Mucosa of rectum (tissue), 2 donors: ENCODE measurements at regions not wholly inside any gene's neighbourhood (a gene's known extent, or its start where the extent isn't known, plus 50 kb on each side); places are given as distances from the start of the nearest gene placed in this dataset.

Source experiments
- H3K27ac ChIP-seq, 2 donors: one replicate each; pipeline ENCODE4 v1.7.0; 2013; ENCODE audit warnings: inconsistent platforms in 2 of 2, low read depth in 2 of 2, low read length in 2 of 2
- H3K27me3 ChIP-seq, 2 donors: one replicate each; pipeline ENCODE4 v1.7.0; 2013; ENCODE audit warnings: low read length in 2 of 2; ENCODE audit not compliant: control insufficient read depth in 2 of 2, insufficient read depth in 2 of 2
- H3K36me3 ChIP-seq, 2 donors: one replicate each; pipeline ENCODE4 v1.7.0; 2013; ENCODE audit warnings: low read length in 2 of 2; ENCODE audit not compliant: control insufficient read depth in 2 of 2, insufficient read depth in 2 of 2
- H3K4me1 ChIP-seq, 2 donors: one replicate each; pipeline ENCODE4 v1.7.0; 2013; ENCODE audit warnings: low read length in 2 of 2, mild to moderate bottlenecking in 1 of 2; ENCODE audit not compliant: control insufficient read depth in 2 of 2, insufficient read depth in 2 of 2
- H3K4me3 ChIP-seq, 2 donors: one replicate each; pipeline ENCODE4 v1.7.0; 2013; ENCODE audit warnings: low read length in 2 of 2
- H3K9ac ChIP-seq, 2 donors: one replicate each; pipeline ENCODE4 v1.7.0; 2013; ENCODE audit warnings: low read length in 2 of 2, low read depth in 1 of 2, mild to moderate bottlenecking in 1 of 2
- H3K9me3 ChIP-seq, 2 donors: one replicate each; pipeline ENCODE4 v1.7.0; 2013; ENCODE audit warnings: low read length in 2 of 2; ENCODE audit not compliant: control insufficient read depth in 2 of 2
- donor health status: healthy.
- donor health status: Normal muscosa, but diverticular disease.

DNA sequence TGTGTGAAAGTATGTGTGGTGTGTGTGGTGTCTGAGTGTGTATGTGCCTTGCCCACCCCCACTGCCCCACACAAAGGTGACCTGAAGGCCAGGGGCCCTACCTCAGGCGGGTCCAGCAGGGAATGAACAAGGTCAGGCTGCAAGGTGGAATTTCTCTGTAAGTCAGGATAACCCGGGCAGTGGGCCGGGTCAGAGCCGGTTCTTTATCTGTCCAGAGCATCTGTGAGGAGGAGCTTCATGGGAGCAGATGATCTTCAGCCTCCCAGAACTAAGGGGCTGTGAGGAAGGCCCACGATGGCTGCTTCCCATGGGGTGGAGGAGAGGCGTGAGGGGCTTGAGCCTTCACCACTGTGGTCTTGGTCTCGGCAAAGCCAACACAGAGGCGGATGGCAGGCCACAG, 150.3 kb downstream of the TFCP2L1 start:
- Histone ChIP-seq H3K9me3 (no peaks in the 10 kb centered on the region), H3K27ac (no peak overlapping the region), H3K36me3 (no peaks in the 10 kb centered on the region), H3K27me3 (no peaks in the 10 kb centered on the region), H3K4me1 (no peaks in the 10 kb centered on the region), H3K9ac (no peak overlapping the region), H3K4me3 (no peak overlapping the region)

DNA sequence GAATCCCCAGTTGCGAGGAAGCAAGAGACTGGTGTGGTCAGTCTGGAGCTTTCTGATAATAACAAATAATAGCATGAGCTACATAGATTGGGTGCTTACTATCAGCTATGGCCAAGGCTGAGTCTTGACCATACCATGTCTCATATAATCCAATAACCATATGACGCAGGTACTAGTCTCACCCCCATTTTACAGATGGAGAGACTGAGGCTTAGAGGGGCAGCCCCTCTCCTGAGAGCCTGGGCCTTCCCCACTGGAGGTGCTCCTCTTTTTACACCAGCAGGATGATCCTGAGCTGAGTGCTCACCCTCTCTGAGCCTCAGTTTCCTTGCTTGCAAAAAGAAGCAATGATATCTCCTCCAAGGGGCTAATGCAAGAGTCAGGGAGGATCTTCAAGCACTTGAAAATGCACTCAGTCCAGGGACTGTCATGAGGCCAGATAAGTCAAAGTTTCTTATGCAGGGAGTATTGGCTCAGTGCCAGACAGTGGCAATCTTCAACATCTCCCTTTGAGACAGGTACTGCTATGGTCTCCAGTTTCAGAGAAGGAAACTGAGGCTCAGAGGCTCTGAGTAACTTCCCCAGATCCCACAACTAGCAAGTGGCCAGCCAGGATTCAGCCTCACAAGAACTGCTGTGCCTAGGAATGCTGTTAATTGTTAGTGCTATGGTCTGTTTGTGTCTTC, 149.7 kb downstream of the TFCP2L1 start:
- Histone ChIP-seq H3K27ac (no peak overlapping the region), H3K36me3 (no peaks in the 10 kb centered on the region), H3K9ac (no peak overlapping the region), H3K4me3 (no peak overlapping the region), H3K9me3 (no peaks in the 10 kb centered on the region), H3K4me1 (no peaks in the 10 kb centered on the region), H3K27me3 (no peaks in the 10 kb centered on the region)

DNA sequence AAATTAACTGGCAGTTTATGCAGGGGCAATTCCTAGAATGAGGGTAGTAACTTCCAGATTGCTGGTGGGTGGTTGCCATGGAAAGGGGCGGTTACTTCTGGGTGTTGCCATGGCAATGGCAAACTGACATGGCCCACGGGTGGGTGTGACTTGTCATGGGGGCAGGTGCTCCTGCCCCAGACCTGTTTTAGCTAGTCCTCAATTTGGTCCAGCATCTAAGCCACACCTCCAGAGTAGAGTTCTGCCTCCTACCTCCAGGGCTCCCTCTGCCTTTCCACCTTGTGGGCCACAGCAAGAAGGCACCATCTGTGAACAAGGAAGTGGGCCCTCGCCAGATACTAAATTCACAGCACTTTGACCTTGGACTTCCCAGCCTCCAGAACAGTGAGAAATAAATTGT, 148.7 kb downstream of the TFCP2L1 start:
- H3K4me3 ChIP-seq: no peak overlapping the region
- H3K9ac ChIP-seq: no peak overlapping the region
- no peaks in the 10 kb centered on the region for H3K9me3 ChIP-seq
- H3K27ac ChIP-seq: no peak overlapping the region
- H3K27me3 ChIP-seq: no peaks in the 10 kb centered on the region
- H3K36me3 ChIP-seq: no peaks in the 10 kb centered on the region
- H3K4me1 ChIP-seq: no peaks in the 10 kb centered on the region

DNA sequence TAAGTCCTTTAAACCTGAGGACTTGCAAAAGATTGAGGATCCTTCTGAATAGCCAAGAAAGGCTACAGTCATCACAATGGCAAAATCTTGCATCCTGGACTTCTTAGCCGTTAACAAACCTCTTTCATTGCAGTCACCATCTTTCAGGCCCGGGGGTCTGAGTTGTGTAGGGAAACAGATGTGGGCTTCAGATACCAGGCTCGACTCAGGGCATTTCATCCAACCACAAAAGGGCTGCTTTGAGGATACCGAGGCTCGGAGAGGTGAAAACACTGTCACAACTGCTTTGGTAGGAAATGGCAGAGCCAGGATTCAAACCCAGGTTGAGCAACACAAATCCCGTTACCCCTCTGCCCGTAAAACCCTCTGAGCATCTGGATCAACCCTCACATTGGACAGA, 147.4 kb downstream of the TFCP2L1 start:
- Histone ChIP-seq H3K36me3 (no peaks in the 10 kb centered on the region), H3K9ac (no peak overlapping the region), H3K4me1 (no peaks in the 10 kb centered on the region), H3K27ac (no peak overlapping the region), H3K27me3 (no peaks in the 10 kb centered on the region), H3K9me3 (no peaks in the 10 kb centered on the region), H3K4me3 (no peak overlapping the region)

DNA sequence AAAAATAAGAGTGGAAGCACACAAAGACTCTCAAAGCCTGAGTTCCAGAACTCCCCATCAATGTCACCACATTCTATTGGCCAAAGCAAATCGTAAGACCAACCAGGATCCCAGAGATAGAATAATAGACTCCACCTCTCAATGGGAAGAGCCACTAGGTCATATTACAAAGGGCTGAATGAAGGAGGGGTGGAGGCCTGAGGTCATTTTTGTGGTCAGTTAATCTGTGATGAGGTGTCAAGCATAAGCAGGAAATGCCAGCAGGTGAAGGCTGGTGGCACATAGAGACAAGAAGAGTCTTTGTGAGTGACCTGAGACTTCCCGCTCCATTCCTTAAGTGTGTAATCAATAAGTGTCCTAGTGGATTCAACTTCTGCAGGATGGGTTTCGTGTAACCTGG, 144.3 kb downstream of the TFCP2L1 start:
- Histone ChIP-seq H3K9ac (no peak overlapping the region), H3K4me3 (no peak overlapping the region), H3K27me3 (no peaks in the 10 kb centered on the region), H3K36me3 (no peaks in the 10 kb centered on the region), H3K27ac (no peak overlapping the region), H3K4me1 (no peaks in the 10 kb centered on the region), H3K9me3 (no peaks in the 10 kb centered on the region)

DNA sequence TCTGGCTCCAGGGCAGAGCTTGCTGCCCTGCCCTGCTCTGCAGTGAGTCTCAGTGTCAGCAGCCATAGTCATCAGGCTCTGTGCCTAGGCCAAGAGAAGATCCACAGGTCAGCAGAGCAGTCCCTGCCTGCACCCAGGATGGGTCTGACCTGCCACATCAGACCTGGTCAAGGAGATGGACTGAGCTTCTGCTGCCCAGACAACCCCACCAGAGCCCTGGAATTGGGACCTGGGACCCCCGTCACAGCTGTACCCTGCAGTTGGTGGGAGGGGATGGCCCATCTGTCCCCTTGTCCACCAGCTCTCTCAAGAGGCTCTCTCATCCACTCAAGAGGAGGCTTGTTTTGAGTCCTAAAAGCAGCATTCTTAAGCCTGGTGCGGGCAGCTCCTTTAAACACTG, 142.6 kb downstream of the TFCP2L1 start:
- H3K4me1 ChIP-seq: no peaks in the 10 kb centered on the region

DNA sequence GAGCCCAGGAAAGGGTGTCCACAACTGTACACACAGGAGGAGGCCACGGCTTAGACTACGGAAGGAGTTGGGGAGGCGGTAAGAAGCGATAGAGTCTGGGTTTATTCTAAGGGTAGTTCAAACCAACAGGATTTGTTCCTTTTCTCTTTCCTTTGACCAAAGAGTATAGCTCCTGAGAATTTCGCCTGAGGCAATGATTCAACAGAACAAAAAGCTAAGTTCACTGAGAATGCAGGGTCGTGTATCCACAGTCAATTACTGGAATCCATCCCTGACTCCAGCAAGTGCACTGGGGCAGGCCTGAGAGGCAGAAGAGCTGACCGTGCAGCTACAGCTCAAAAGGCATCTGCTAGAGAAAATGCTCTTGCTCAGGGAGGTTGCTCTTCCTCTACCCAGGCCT, 140.9 kb downstream of the TFCP2L1 start:
- no peaks in the 10 kb centered on the region for H3K27me3 ChIP-seq
- no peak overlapping the region for H3K9ac ChIP-seq
- H3K27ac ChIP-seq: no peak overlapping the region
- no peaks in the 10 kb centered on the region for H3K9me3 ChIP-seq
- H3K36me3 ChIP-seq: no peaks in the 10 kb centered on the region
- no peak overlapping the region for H3K4me3 ChIP-seq
- H3K4me1 ChIP-seq: no peaks in the 10 kb centered on the region

More for the DNA sequence above, 142.6 kb downstream of the TFCP2L1 start:
- no peak overlapping the region for H3K4me3 ChIP-seq
- no peak overlapping the region for H3K9ac ChIP-seq
- no peaks in the 10 kb centered on the region for H3K36me3 ChIP-seq
- no peak overlapping the region for H3K27ac ChIP-seq
- no peaks in the 10 kb centered on the region for H3K9me3 ChIP-seq
- H3K27me3 ChIP-seq: no peaks in the 10 kb centered on the region

DNA sequence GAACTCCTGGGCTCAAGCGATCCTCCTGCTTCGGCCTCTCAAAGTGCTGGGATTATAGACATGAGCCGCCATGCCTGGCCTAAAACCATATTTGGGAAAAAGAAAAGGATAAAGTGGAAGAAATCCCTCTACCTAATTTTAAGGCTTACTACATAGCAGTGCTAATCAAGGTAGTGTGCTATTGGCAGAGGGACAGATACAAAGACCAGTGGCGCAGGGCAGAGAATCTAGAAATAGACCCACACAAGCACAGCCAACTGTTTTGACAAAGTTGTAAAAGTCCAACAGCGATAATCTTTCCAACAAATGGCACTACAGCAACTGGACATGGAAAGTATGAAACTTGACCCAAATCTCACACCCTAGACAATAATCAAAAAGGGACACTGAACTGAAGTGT, 138.4 kb downstream of the TFCP2L1 start:
- H3K9me3 ChIP-seq: no peaks in the 10 kb centered on the region
- peaks cover 4 to 5% of the 10 kb centered on the region in 2 donors for H3K4me1 ChIP-seq

DNA sequence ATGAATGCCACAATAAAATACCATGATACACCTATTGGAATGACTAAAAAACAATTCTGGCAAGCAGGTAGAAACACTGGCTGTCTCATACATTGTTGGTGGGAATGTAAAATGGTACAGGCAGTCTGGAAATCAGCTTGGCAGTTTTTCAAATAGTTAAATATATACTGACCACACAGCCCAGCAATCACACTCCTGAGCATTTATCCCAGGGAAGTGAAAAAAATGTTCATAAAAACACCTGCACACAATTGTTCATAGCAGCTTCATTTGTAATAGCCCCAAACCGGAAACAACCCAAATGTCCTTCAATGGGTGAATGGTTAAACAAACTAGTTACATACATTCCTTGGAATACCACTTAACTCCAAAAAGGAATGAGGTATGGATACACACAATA, 137.2 kb downstream of the TFCP2L1 start:
- Histone ChIP-seq H3K36me3 (no peaks in the 10 kb centered on the region), H3K27me3 (no peaks in the 10 kb centered on the region)

More for the DNA sequence above, 138.4 kb downstream of the TFCP2L1 start:
- Histone ChIP-seq H3K27me3 (no peaks in the 10 kb centered on the region), H3K9ac (peak overlapping the region in 1 of 2 donors; percentile 1), H3K27ac (no peak overlapping the region), H3K4me3 (no peak overlapping the region), H3K36me3 (no peaks in the 10 kb centered on the region)

DNA sequence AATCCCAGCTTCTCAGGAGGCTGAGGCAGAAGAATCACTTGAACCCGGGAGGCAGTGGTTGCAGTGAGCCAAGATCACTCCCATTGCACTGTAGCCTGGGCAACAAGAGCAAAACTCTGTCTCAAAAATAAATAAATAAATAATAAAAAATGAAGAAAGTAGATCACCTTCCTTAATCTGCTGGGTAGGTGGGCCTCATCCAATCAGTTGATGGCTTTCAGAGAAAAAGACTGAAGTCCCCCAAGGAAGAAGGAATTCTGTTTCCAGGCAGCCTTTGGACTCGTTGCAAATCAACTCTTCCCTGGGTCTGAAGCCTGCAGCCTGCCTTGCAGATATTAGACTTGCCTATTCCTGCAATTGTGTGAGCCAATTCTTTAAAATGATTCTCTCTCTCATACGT, 136.5 kb downstream of the TFCP2L1 start:
- H3K4me1 ChIP-seq: peaks cover 11 to 13% of the 10 kb centered on the region in 2 donors
- H3K9me3 ChIP-seq: no peaks in the 10 kb centered on the region
- no peaks in the 10 kb centered on the region for H3K36me3 ChIP-seq
- H3K27me3 ChIP-seq: no peaks in the 10 kb centered on the region
- no peak overlapping the region for H3K27ac ChIP-seq
- H3K9ac ChIP-seq: no peak overlapping the region
- H3K4me3 ChIP-seq: no peak overlapping the region

More for the DNA sequence above, 137.2 kb downstream of the TFCP2L1 start:
- no peaks in the 10 kb centered on the region for H3K9me3 ChIP-seq
- no peak overlapping the region for H3K4me3 ChIP-seq
- no peak overlapping the region for H3K9ac ChIP-seq
- peaks cover 11 to 13% of the 10 kb centered on the region in 2 donors for H3K4me1 ChIP-seq
- H3K27ac ChIP-seq: no peak overlapping the region
